Heart right ventricle (tissue), 16 donors: ENCODE measurements at regions not wholly inside any gene's neighbourhood (a gene's known extent, or its start where the extent isn't known, plus 50 kb on each side); places are given as distances from the start of the nearest gene placed in this dataset.
"Not testable (repeated sequence)": the region's sequence is repeated elsewhere in the genome, so short reads cannot be mapped to it uniquely, and the experiment has no call there.

Experiments used
- ATAC-seq, 8 donors: fragments of 200-7000 bp; cut with Tn5 transposase; one replicate each; pipeline ENCODE4 v1.9.1; 2020; ENCODE audit warnings: mild to moderate bottlenecking in 8 of 8, moderate library complexity in 8 of 8, moderate number of reproducible peaks in 1 of 8
- DNase-seq, 2 donors: peaks; one replicate each; pipeline ENCODE4 v3.0.0-alpha.2; 2020
- H3K27ac ChIP-seq, 10 donors: fragments of 200-600 bp; sonication (generic) in 2 of 10; one replicate each; pipeline versions ENCODE4 v1.5.0 to v1.8.0; 2020 to 2022; ENCODE audit warnings: mild to moderate bottlenecking in 3 of 10
- H3K27me3 ChIP-seq, 7 donors: fragments of 200-600 bp; one replicate each; pipeline ENCODE4 v1.8.0; 2021 to 2022; ENCODE audit warnings: mild to moderate bottlenecking in 2 of 7
- H3K36me3 ChIP-seq, 9 donors: fragments of 200-600 bp; sonication (generic) in 1 of 9; one replicate each; pipeline versions ENCODE4 v1.5.0 to v1.8.0; 2020 to 2022; ENCODE audit warnings: mild to moderate bottlenecking in 2 of 9
- H3K4me1 ChIP-seq, 9 donors: fragments of 200-600 bp; sonication (generic) in 1 of 9; one replicate each; pipeline versions ENCODE4 v1.5.0 to v1.8.0; 2020 to 2022; ENCODE audit warnings: mild to moderate bottlenecking in 4 of 9
- H3K4me3 ChIP-seq, 10 donors: fragments of 200-600 bp; sonication (generic) in 2 of 10; one replicate each; pipeline versions ENCODE4 v1.5.0 to v1.8.0; 2020 to 2022; ENCODE audit warnings: mild to moderate bottlenecking in 7 of 10, moderate library complexity in 2 of 10
- H3K9me3 ChIP-seq, 11 donors: fragments of 200-600 bp in 10 of 11; sonication (generic) in 2 of 11; one replicate each; pipeline versions ENCODE4 v1.5.0 to v1.8.0; 2013 to 2022; ENCODE audit warnings: mild to moderate bottlenecking in 2 of 11, control low read depth in 1 of 11, moderate library complexity in 1 of 11
- CTCF ChIP-seq, 9 donors: fragments of 200-600 bp; sonication (generic) in 2 of 9; IDR thresholded peaks; one replicate each; pipeline versions ENCODE4 v1.5.0 to v1.8.0; 2021 to 2022; ENCODE audit warnings: antibody characterized with exemption in 9 of 9, mild to moderate bottlenecking in 5 of 9, moderate library complexity in 1 of 9
- WGBS, 2 donors: extraction: QIAGEN DNeasy Blood & Tissue Kit; methylation state at CpG; one replicate each; pipeline ENCODE4 v1.1.7; 2013; ENCODE audit warnings: inconsistent platforms in 1 of 2; 5-methylcytosine and 5-hydroxymethylcytosine counted together
- intact Hi-C, 10 donors: fragments of 100-400 bp; cut with DNase I; formaldehyde crosslinking; loops; one replicate each; pipeline versions ENCODE4 v1.11.1 to v1.14.2; 2022
- donor health status: Arrhythmogenic right ventricular cardiomyopathy.
- donor health status: ischemic (EF 13 %, LVEDD 7.1; RV severe dilation, severe dysfunction).
- donor health status: healthy with polysubstance abuse.
- donor health status: DM: no; HTN: yes; CAD: no.
- donor health status: DM: no; HTN: no; CAD: no.
- donor health status: ischemic (EF 25% LVEDD 6.9; RV normal size, moderate dysfunction).
- donor health status: ischemic (EF 25% LVEDD 5.7; RV mildly dilated, moderate dysfunction).
- donor health status: healthy.
- donor health status: DM: yes; HTN: yes; CAD: no.
- donor health status: Ischemic cardiomyopathy.
- donor health status: ischemic (EF 35%, LVEDD 5.7; RV mildly dilated, moderate dysfunction).
- donor health status: nonischemic (EF 11% LVEDD 7.7; RV severe dilation, severe dysfunction).
- donor health status: DM: yes; HTN: yes; CAD: no.
- donor health status: PGD.
- donor health status: ischemic (EF 29% LVEDD 5.4; RV normal size, mild dysfunction).
- donor health status: nonischemic (EF 23%, LVEDD 6.1; RV moderate dilation, normal function).

- no peaks in the 10 kb centered on the region for H3K36me3 ChIP-seq
- H3K9me3 ChIP-seq: no peaks in the 10 kb centered on the region
- no peak for TF ChIP-seq CTCF (IDR thresholded peaks at IDR 0.05)
- H3K27me3 ChIP-seq: no peaks in the 10 kb centered on the region
- 26 to 36% methylated on average over 3 of the region's 3 CpGs for WGBS, 2 donors
- no peak overlapping the region for H3K4me3 ChIP-seq
- H3K4me1 ChIP-seq: peaks cover 7 to 54% (median 42%) of the 10 kb centered on the region in 9 donors
- intact Hi-C loops: no loop called here
- ATAC-seq (no peak), DNase-seq (no peak)
- no peak overlapping the region for H3K27ac ChIP-seq
These were observed 59.9 kb upstream of the JAK1 start for GRCh38 chr1:65026235-65026634.

DNA sequence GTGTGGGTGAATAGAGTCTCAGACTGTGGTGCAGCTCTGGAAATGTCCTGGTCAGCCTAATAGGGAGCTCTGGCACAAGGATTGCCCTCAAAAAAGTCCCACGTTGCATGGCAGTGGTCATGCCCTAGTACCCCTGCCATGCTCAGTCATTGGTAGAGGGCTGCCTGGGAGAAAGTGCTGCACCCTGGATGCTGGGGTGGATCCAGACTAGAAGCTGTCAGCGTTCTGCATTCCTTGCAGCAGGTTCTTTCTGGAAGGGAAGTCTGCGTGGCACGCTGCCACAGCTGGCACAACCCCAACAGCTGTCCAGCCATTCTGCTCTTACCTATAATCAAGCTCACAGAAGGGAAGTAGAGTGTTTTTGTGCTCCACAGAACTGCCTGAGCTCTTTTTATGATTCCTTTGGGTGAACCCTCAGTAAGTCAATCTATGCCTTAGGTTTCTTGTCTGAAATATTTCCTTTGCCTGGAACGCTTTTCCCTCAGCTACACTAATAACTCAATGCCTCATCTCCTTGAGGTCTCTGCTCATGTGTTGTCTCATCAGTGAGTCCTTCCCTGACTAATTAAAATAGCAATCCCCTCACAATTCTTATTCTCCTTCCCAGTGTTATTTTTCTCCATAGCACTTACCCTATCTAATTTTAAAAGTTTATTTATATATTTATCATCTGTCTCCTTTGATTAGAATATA, 61.5 kb upstream of the JAK1 start:
- ATAC-seq (peak in 7 of 8 donors; percentile 23 to 83 (median 68)), DNase-seq (peak; percentile 47 to 75)
- WGBS, 2 donors: 31 to 34% methylated on average over 5 of the region's 5 CpGs
- peak overlapping the region in 1 of 10 donors; percentile 15 for H3K27ac ChIP-seq
- no peak for TF ChIP-seq CTCF (IDR thresholded peaks at IDR 0.05)
- H3K36me3 ChIP-seq: no peaks in the 10 kb centered on the region
- peaks cover 7 to 46% (median 31%) of the 10 kb centered on the region in 9 donors for H3K4me1 ChIP-seq
- intact Hi-C loops: no loop called here
- H3K27me3 ChIP-seq: no peaks in the 10 kb centered on the region
- H3K4me3 ChIP-seq: no peak overlapping the region
- no peaks in the 10 kb centered on the region for H3K9me3 ChIP-seq

- H3K27ac ChIP-seq, DNase-seq, H3K36me3 ChIP-seq, H3K9me3 ChIP-seq, intact Hi-C loops, H3K27me3 ChIP-seq, H3K4me3 ChIP-seq, ATAC-seq: not testable (repeated sequence)
- peaks cover 7 to 51% (median 33%) of the 10 kb centered on the region in 9 donors for H3K4me1 ChIP-seq
- WGBS, 2 donors: 95 to 97% methylated on average over 3 of the region's 3 CpGs
These were observed 63.1 kb upstream of the JAK1 start for GRCh38 chr1:65029434-65029833.

GRCh38 chr1:65034879-65035278, 68.5 kb upstream of the JAK1 start:
- H3K4me3 ChIP-seq, ATAC-seq, H3K27ac ChIP-seq, DNase-seq, H3K9me3 ChIP-seq, H3K27me3 ChIP-seq, intact Hi-C loops: not testable (repeated sequence)
- Histone ChIP-seq H3K4me1 (peaks cover 0 to 15% (median 5%) of the 10 kb centered on the region in 9 donors), H3K36me3 (peaks cover 0 to 31% (median 11%) of the 10 kb centered on the region in 9 donors)
- 92 to 96% methylated on average over 5 of the region's 5 CpGs for WGBS, 2 donors

GRCh38 chr1:65036570-65037051, 70.3 kb upstream of the JAK1 start:
- no peaks in the 10 kb centered on the region for H3K27me3 ChIP-seq
- H3K9me3 ChIP-seq: no peaks in the 10 kb centered on the region
- no peak for ATAC-seq
- H3K4me3 ChIP-seq: no peak overlapping the region
- no peak overlapping the region for H3K27ac ChIP-seq
- no peak for TF ChIP-seq CTCF (IDR thresholded peaks at IDR 0.05)
- no peak for DNase-seq
- H3K36me3 ChIP-seq: peaks cover 0 to 31% (median 11%) of the 10 kb centered on the region in 9 donors
- H3K4me1 ChIP-seq: peaks cover 0 to 27% (median 17%) of the 10 kb centered on the region in 9 donors
- intact Hi-C loops: no loop called here
- 93 to 100% methylated on average over 1 of the region's 1 CpG for WGBS, 2 donors
